Fibroblast of skin of back (primary cell): ENCODE measurements at regions not wholly inside any gene's neighbourhood (a gene's known extent, or its start where the extent isn't known, plus 50 kb on each side); places are given as distances from the start of the nearest gene placed in this dataset.

Experiments used
- DNase-seq: peaks from one replicate; pipeline ENCODE4 v3.0.0-alpha.2; 2013

DNA sequence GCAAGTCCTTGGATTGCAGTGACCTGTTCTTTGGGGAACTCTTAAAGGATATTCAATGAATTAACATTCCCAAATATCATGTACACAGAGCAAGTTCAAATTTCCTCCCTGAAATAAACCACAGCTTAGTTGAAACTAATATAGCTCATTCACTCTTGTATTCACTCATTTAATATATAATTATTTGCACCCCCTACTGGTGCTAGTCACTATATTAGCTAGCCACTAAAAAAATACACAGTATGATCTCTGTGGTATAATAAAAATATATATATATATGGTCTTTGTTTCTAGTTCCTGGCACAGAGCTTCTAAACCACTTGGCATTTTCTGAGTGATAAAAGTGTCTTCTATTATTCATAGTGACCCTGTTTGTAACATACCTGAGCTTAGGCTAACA lies 177.3 kb upstream of the LYPLAL1 start:
- no peak for DNase-seq

DNA sequence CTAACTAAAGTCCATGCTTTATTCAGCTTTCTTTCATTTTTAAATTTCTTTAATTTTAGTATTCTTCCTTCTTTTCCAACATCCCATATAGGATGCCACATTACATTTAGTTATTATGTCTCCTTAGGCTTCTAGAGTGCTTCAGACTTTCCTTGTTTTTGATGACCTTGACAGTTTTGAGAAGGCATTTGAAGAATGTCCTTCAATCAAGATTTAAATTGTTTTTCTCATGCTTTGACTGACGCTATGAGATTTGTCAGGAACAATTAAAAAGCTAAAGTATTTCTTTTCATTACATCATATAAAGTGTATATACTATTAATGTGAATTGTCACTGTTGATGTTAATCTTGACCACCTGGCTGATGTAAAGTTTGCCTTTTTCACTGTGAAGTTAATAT lies 173.7 kb upstream of the LYPLAL1 start:
- no peak for DNase-seq

- DNase-seq: no peak
Observed at GRCh38 chr1:219000631-219001030, 173.0 kb upstream of the LYPLAL1 start.

DNA sequence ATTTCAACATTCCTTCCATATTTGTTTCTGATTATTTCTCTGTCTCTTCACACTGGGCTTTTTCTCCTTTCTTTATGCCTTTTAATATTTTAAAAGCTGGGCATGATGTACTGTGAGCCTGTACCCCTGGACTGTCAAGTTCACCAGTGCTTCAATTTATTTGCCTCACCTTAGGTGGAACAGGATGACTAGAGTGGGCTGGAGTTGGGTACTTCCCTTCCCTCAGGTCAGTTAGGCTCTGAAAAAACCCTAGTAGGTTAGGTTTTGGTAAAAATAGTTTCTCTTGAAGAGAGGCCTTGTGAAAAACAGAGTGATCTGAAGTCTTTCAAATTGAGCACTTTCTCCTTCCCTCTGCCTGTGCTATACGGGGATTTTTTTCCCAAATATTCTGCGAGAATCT lies 163.0 kb upstream of the LYPLAL1 start:
- DNase-seq: no peak

GRCh38 chr1:219020386-219020785 lies 153.3 kb upstream of the LYPLAL1 start:
- DNase-seq: no peak

DNA sequence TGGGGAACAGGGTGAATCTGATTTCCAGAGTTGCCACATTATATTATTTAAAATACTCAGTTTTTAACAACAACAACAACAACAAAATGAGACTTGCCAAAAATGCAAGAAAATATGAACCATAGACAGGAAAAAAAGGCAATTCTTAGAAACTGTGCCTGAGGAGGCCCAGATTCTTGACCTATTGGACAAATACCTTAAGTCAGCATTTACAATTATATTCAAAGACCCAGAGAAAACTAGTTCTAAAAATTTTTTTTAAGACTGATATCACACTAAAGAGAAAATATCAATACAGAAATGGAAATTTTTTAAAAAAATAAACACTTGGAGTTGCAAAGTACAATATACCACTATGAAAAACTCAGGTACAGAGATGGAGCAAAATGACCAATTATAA lies 152.8 kb upstream of the LYPLAL1 start:
- no peak for DNase-seq

GRCh38 chr1:219027146-219027673 lies 146.5 kb upstream of the LYPLAL1 start:
- DNase-seq: no peak

DNA sequence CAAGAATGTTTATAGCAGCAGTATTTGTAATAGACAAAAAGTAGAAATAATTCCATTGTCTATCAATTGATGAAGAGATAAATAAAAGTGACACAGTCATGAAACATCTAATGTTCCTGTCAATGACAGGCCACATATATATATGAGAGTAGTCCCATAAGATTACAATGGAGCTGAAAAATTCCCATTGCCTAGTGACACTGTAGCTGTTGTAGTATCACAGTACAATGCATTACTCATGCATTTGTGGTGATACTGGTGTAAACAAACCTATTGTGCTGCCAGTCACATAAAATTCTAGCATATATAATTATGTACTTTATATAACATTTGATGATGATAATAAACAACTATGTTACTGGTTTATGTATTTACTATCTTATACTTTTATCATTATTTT lies 141.9 kb upstream of the LYPLAL1 start:
- DNase-seq: no peak

- DNase-seq: no peak
Observed at GRCh38 chr1:219038398-219038797, 135.3 kb upstream of the LYPLAL1 start.

GRCh38 chr1:219039017-219039681 lies 134.5 kb upstream of the LYPLAL1 start:
- DNase-seq: no peak

GRCh38 chr1:219039682-219040154 lies 134.0 kb upstream of the LYPLAL1 start:
- DNase-seq: no peak

DNA sequence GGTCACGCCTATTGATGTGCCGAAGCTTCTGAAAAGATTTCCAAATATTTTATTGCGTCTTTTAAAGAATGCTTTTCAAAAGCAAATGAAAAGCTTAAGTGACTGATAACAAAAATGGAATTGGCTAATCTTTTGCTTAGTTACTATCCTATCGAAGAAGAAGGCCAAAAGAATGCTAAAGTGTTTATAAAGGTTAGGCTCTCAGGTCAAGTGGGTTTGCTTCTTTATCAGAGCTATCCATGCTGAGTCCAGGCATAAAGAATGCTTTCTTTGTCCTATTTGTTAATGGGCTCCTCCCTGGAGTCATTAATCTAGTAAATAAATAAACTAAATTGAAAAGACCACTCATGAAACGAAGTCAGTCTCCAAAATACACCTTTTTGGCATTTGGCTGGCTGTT lies 133.4 kb upstream of the LYPLAL1 start:
- no peak for DNase-seq

- peak; percentile 64 for DNase-seq
Observed at GRCh38 chr1:219041141-219041540, 132.5 kb upstream of the LYPLAL1 start.

DNA sequence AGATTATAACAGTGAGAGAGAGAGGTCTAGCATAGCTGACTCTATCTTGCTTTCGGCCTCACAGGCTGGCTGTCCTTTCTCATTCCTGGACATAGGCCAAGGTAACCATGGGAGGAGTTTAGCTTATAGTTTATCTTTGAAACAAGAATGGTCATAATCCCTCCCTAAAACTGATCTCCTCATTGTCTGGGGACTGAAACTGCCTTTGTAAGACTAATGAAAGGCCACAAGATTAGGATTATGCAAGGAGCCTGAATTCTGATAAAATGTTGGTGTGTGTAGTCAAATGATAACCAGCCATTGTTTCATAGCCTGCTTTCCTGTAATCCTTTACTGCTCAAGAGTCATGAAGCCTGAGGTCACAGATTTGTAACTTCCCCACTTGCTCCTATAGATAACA lies 131.9 kb upstream of the LYPLAL1 start:
- peak; percentile 38 for DNase-seq

DNA sequence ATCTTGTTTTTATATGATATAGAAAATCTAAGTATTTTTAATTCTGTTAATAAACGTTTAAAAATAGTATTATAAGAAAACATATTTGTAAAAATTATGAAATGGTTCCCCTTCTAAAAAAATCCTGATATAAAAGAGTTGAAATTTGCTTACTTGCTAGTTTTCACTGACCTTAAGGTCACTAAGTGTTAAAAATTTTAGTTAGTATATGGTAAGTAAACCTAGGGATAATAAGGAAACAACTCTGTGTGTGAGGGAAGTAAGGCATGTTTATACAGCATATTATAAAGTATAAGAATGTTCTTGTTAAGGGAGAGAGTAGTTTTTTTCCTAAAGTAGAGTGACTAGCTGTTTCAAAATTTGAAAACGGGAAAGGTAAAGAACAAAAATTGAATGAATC lies 130.9 kb upstream of the LYPLAL1 start:
- no peak for DNase-seq

DNA sequence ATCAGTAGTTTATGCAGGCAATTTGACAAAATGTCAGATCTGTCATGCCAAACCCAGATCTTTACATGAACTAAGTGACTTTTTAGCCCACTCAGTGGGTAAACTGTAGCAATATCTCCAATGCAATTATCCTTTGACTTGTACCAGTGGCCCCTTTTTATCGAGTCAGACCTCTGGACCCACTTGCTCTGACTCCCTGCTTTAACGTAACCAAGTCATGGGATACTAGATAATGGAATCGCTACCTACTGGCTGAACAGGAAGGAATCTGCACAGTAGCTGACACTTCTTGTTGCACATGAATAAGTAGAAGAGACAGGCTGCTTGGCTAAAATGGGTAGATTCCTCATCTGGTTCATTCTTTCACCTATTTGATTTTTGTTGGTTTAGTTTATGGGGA lies 128.4 kb upstream of the LYPLAL1 start:
- no peak for DNase-seq

DNA sequence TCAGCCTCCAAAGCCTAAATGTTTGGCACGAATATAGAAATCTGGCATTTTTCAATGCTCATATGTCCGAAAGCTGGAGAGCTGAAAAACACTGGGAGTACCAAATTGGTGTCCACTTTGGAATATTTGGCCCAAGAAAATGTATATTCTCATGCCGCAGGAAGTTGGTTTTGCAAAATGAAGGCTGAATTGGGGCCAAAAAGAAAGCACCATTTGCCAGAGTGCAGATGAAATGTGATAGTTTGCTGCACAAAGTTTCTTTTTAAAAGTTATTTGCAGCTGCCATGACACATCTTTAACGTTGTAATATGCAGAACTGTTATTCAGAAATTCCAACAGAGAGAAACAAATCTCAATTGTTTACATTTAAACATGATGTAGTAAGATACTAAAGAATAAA lies 124.2 kb upstream of the LYPLAL1 start:
- DNase-seq: no peak

DNA sequence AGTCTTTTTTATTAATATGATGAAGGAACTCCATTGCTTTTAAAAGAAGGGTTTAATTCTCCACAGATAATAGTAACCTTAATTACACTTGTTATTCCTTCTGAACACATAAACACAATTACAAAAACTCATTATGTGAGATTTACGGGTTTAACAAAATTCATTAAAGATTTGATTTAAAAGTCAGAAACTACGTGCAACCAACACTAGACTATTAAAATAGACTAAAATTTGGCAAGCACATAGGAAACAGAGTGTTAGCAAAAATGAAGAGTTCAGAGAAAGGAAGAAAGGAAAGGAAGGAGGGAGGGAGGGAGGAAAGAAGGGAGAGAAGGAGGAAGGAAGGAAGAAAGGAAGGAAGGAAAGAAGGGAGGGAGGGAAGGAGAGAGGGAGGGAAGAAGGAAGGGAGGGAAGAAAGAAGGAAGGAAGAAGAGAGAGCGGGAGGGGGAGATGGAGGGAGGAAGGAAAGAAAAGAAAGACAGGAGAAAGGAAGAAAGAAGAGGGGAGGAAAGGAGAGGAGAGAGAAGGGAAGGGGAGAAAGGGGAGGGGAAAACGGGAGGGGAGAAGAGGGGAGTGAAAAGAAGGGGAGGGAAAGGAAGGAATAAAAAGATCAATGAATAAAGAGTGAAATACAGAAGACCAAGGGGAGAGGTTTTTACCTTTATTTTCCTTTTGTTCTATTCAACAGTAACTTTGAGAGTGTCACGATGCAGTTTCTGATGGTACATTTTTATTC lies 123.4 kb upstream of the LYPLAL1 start:
- no peak for DNase-seq

GRCh38 chr1:219050822-219051125 lies 122.9 kb upstream of the LYPLAL1 start:
- DNase-seq: no peak

DNA sequence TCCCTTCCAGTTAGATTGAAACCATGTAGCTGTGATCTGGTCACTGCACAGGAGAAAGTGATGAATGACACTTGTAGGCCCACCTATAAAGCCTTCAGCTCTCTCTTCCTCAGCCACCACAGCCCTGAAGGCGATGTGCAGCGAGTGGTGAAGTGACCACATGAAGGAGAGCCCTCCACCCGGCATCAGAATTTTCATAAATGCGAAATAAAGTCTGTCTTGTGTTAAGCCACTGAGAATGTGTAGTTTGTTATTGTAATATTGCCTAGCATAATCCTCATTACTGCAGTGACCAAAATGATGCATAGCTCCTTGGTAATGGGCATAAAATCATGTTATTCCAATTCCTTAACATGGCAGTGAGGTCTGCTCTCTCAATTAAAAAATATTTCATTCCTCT lies 122.1 kb upstream of the LYPLAL1 start:
- no peak for DNase-seq

DNA sequence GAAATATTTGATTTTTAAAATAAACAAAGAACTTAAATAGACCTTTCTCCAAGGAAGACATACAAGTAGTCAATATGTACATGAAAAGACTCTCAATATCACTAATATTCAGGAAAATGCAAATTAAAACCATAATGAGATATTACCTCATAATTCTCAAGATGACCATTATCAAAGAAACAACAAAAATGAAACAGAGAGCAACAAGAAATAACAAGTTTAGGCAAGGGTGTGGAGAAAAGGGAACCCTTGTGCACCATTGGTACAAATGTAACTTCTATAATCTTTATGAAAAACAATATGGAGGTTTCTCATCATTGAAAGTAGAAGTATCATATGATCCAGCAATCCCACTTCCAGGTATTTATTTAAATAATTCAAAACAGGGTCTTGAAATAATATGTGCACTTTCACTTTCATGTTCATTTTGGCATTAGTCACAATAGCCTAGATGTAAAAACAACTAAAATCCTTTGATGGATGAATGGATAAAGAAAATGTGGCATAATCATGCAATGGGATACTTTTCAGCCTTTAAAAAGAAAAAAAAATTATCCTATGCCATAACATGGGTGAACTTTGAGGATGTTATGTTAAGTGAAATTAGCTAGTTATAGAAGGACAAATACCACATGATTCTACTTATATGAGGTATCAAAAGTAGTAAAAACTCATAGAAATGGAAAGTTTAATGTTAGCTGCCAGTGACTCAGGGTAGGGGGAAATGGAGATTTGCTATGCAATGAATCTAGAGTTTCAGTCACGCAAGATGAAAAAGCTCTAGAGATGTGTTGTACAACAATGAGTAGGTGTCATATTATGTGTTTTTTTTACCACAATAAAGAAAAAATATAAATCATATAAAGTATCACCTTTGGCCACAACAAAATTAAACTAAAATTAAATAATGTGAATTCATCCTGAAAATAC lies 114.5 kb upstream of the LYPLAL1 start:
- DNase-seq: no peak

GRCh38 chr1:219060798-219061197 lies 112.9 kb upstream of the LYPLAL1 start:
- DNase-seq: no peak

DNA sequence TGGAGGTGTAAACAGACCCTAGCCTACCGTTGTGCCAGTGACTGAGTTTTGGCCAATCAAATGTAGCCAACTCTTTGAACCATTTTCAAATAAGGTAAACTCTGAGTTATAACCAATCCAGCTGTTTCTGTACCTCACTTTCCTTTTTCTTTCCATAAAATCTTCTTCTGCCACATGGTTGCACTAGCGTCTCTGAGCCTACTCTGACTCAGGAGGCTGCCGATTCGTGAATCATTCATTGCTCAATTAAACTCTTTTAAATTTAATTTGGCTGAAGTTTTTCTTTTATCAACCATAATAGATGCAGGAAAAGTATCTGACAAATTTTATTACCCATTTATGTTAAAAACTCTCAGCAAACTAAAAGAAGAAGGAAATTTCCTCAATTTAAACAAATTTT lies 111.5 kb upstream of the LYPLAL1 start:
- no peak for DNase-seq
